IPS-NIHi7 (cell line): ENCODE measurements at regions not wholly inside any gene's neighbourhood (a gene's known extent, or its start where the extent isn't known, plus 50 kb on each side); places are given as distances from the start of the nearest gene placed in this dataset.
"Not testable (repeated sequence)": the region's sequence is repeated elsewhere in the genome, so short reads cannot be mapped to it uniquely, and the experiment has no call there.

ENCODE experiments used
- DNase-seq: peaks from one replicate; pipeline ENCODE4 v3.0.0; 2012; ENCODE audit warnings: mixed read lengths; ENCODE audit errors: extremely low spot score

GRCh38 chr5:125464847-125465432, 718.5 kb upstream of the ZNF608 start:
- no peak for DNase-seq

GRCh38 chr5:125465703-125466102, 719.3 kb upstream of the ZNF608 start:
- no peak for DNase-seq

- DNase-seq = no peak
These were observed 720.8 kb upstream of the ZNF608 start for GRCh38 chr5:125467222-125467621.

GRCh38 chr5:125470280-125470902, 724.0 kb upstream of the ZNF608 start:
- no peak for DNase-seq

- DNase-seq = no peak
These were observed 730.6 kb upstream of the ZNF608 start for GRCh38 chr5:125476901-125477585.

GRCh38 chr5:125477586-125477975, 731.1 kb upstream of the ZNF608 start:
- no peak for DNase-seq

GRCh38 chr5:125478599-125478998, 732.2 kb upstream of the ZNF608 start:
- no peak for DNase-seq

- DNase-seq = no peak
These were observed 734.5 kb upstream of the ZNF608 start for GRCh38 chr5:125480911-125481310.

GRCh38 chr5:125481506-125482465, 735.3 kb upstream of the ZNF608 start:
- no peak for DNase-seq

GRCh38 chr5:125483609-125484008, 737.2 kb upstream of the ZNF608 start:
- DNase-seq = no peak

GRCh38 chr5:125484272-125484741, 737.9 kb upstream of the ZNF608 start:
- no peak for DNase-seq

GRCh38 chr5:125484742-125485641, 738.6 kb upstream of the ZNF608 start:
- no peak for DNase-seq

- no peak for DNase-seq
These were observed 739.3 kb upstream of the ZNF608 start for GRCh38 chr5:125485771-125486170.

- DNase-seq = no peak
These were observed 740.2 kb upstream of the ZNF608 start for GRCh38 chr5:125486634-125487033.

GRCh38 chr5:125487231-125487630, 740.8 kb upstream of the ZNF608 start:
- no peak for DNase-seq

GRCh38 chr5:125487652-125488051, 741.2 kb upstream of the ZNF608 start:
- DNase-seq = not testable (repeated sequence)

- DNase-seq = no peak
These were observed 742.7 kb upstream of the ZNF608 start for GRCh38 chr5:125489146-125489545.

GRCh38 chr5:125491986-125492492, 745.6 kb upstream of the ZNF608 start:
- DNase-seq = no peak

- no peak for DNase-seq
These were observed 746.5 kb upstream of the ZNF608 start for GRCh38 chr5:125492977-125493376.

GRCh38 chr5:125496393-125496792, 750.0 kb upstream of the ZNF608 start:
- no peak for DNase-seq

GRCh38 chr5:125497651-125498050, 751.2 kb upstream of the ZNF608 start:
- no peak for DNase-seq
